ENCODE measurements at regions not wholly inside any gene's neighbourhood (a gene's known extent, or its start where the extent isn't known, plus 50 kb on each side); places are given as distances from the start of the nearest gene placed in this dataset.
A peak's percentile ranks its signal among the peaks of the same experiment; 100 is the strongest.

DNA sequence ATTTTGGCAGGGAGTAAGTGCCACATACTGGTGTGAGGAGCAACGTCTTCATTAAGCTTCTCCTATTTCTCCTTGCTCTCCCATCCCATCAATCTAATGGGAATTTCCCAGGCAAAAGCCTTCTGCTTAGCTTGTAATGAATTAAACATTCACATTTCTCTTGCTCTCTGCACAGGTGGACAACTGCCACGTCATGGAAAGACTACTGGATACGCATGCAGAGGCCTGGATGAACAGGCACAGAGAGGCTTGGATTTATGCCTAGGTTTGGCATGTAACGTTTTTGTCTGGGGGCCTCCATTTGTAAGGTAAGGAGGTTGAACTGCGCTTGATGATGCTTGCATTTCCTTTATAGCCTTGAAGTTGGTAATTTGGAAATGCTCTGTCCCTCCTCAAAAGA lies 374.8 kb downstream of the KLF12 start:
- Histone ChIP-seq H3K27me3 (no peaks in the 10 kb centered on the region), H3K36me3 (no peaks in the 10 kb centered on the region), H3K4me1 (no peaks in the 10 kb centered on the region), H3K9me3 (no peaks in the 10 kb centered on the region), H3K27ac (no peak overlapping the region), H3K4me3 (no peak overlapping the region)
- intact Hi-C loops (cut with DNase I): no loop called here
- DNase-seq: no peak
- no peak for ATAC-seq
- no peak for TF ChIP-seq CTCF (IDR thresholded peaks at IDR 0.05)

GRCh38 chr13:73757481-73758233 lies 376.5 kb downstream of the KLF12 start:
- DNase-seq (no peak), ATAC-seq (no peak)
- TF ChIP-seq CTCF (IDR thresholded peaks at IDR 0.05): no peak
- no peak overlapping the region for H3K4me3 ChIP-seq
- H3K27me3 ChIP-seq: no peaks in the 10 kb centered on the region
- no peaks in the 10 kb centered on the region for H3K4me1 ChIP-seq
- no peaks in the 10 kb centered on the region for H3K36me3 ChIP-seq
- no peaks in the 10 kb centered on the region for H3K9me3 ChIP-seq
- intact Hi-C loops (cut with DNase I): no loop called here
- no peak overlapping the region for H3K27ac ChIP-seq

DNA sequence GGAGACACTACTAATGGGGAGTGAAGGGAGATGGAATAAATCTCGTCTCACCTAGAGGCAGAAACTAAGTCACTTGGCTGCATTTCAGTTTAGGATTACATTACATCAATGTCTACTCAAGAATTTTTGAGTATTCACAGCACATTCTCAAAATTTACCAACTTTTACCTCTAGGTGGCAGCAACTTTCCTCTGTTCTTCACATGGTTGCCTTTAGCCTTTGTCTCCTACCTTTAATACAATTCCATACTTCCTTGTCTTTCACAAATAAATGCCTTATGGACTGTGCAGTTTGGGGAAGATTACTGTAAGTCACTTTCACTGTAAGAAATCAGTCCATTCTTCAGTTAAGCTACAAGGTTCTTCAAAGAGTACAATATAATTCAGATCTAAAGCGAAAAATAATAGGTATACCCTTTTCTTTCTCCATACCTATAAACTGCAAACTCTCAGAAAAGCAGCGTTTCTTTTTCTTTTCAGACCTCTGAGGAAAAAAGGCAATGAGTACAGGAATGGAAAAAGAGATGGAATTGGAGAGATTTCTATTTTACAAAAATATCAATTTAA lies 379.4 kb downstream of the KLF12 start:
- ATAC-seq (peak; percentile 76), DNase-seq (no peak)
- intact Hi-C loops (cut with DNase I): no loop called here

GRCh38 chr13:73754241-73754640 lies 380.0 kb downstream of the KLF12 start:
- intact Hi-C loops (cut with DNase I): no loop called here
- TF ChIP-seq CTCF (IDR thresholded peaks at IDR 0.05): no peak
- Histone ChIP-seq H3K4me1 (no peaks in the 10 kb centered on the region), H3K27ac (no peak overlapping the region), H3K27me3 (no peaks in the 10 kb centered on the region), H3K36me3 (no peaks in the 10 kb centered on the region), H3K9me3 (no peaks in the 10 kb centered on the region), H3K4me3 (no peak overlapping the region)
- DNase-seq: no peak
- no peak for ATAC-seq

More for the DNA sequence above, 379.4 kb downstream of the KLF12 start:
- Histone ChIP-seq H3K4me1 (no peaks in the 10 kb centered on the region), H3K27me3 (no peaks in the 10 kb centered on the region), H3K9me3 (no peaks in the 10 kb centered on the region), H3K27ac (no peak overlapping the region), H3K36me3 (no peaks in the 10 kb centered on the region), H3K4me3 (no peak overlapping the region)
- peak; percentile 72 for TF ChIP-seq CTCF (IDR thresholded peaks at IDR 0.05)

- Histone ChIP-seq H3K27me3 (no peaks in the 10 kb centered on the region), H3K4me3 (no peak overlapping the region), H3K4me1 (no peaks in the 10 kb centered on the region), H3K27ac (no peak overlapping the region), H3K9me3 (no peaks in the 10 kb centered on the region), H3K36me3 (no peaks in the 10 kb centered on the region)
- intact Hi-C loops (cut with DNase I): no loop called here
- no peak for ATAC-seq
- no peak for DNase-seq
- TF ChIP-seq CTCF (IDR thresholded peaks at IDR 0.05): no peak
Measured at GRCh38 chr13:73751290-73751689, 382.9 kb downstream of the KLF12 start.

Measured in upper lobe of right lung (tissue), 1 donor.